ENCODE measurements at regions not wholly inside any gene's neighbourhood (a gene's known extent, or its start where the extent isn't known, plus 50 kb on each side); places are given as distances from the start of the nearest gene placed in this dataset.

DNA sequence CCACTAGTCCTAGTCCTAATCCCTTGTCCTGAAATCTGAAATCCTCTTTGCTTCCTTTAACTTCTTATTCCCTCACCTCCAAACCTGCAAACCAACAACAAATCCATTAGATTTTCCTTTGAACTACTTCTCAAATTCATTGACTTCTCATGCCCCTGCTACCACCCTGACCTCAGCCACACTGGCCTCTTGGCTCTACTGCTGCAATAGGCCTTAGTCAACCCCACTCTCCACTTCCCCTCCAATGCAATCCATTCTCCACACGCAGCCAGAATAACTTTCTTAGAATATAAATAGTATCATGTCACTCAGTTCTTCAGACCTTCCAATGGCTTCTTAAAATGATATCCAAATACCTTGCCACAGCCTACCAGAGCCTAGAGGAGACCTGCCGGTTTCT is 131.1 kb upstream of the GADL1 start:
- TF ChIP-seq, protein P1, sequence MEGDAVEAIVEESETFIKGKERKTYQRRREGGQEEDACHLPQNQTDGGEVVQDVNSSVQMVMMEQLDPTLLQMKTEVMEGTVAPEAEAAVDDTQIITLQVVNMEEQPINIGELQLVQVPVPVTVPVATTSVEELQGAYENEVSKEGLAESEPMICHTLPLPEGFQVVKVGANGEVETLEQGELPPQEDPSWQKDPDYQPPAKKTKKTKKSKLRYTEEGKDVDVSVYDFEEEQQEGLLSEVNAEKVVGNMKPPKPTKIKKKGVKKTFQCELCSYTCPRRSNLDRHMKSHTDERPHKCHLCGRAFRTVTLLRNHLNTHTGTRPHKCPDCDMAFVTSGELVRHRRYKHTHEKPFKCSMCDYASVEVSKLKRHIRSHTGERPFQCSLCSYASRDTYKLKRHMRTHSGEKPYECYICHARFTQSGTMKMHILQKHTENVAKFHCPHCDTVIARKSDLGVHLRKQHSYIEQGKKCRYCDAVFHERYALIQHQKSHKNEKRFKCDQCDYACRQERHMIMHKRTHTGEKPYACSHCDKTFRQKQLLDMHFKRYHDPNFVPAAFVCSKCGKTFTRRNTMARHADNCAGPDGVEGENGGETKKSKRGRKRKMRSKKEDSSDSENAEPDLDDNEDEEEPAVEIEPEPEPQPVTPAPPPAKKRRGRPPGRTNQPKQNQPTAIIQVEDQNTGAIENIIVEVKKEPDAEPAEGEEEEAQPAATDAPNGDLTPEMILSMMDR (conservative IDR thresholded peaks at IDR 0.05), result no peak
- TF ChIP-seq EZH2 (IDR thresholded peaks at IDR 0.05; ENCODE audit: low read depth), result no peak
